NCI-H2081 (cell line): ENCODE measurements at regions not wholly inside any gene's neighbourhood (a gene's known extent, or its start where the extent isn't known, plus 50 kb on each side); places are given as distances from the start of the nearest gene placed in this dataset.

Source experiments
- DNase-seq, 2 experiments: peaks; one replicate each; lab custom pipeline; 2025; lab: John Stamatoyannopoulos, UW

- DNase-seq: no peak
Observed at GRCh38 chr3:22475665-22476240, 724.7 kb upstream of the ZNF385D start.

DNA sequence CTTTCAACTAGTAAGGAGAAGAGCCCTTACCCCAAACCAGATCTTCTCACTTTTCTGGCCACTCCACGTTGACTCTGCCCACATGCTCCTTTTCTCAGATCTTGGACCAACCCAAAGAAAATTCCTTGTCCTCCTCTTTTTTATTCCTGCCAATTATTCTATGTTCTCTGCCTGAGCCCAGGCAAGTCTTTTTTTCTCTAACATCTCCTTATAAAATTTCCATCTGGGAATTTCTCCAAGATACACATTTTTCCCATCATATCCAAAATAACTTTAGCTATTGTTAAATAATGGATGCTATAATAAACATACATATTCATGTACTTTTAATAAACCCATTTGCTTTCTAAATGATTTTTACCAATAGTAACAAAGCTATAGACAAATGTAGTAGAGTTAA, 726.0 kb upstream of the ZNF385D start:
- no peak for DNase-seq

GRCh38 chr3:22485954-22486353, 717.2 kb upstream of the UBE2E2 start:
- no peak for DNase-seq

DNA sequence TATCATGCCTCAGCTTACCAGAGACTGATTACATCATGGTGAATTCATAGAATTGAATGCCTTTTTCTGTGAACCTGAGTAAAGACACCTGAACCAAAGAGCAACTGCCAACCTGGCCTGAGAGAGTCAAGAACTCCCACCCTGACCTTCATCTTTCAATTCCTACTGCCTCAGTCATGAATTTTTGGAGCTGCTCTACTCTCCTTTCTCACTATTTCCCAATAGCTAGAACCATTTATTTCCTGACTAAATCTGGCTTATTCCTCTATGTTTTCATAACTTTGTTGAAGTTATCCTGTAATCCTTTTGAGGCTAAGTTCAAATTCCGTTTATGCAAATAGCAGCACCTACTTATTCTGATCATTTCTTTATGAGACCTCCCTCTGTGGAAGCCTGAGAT, 712.4 kb upstream of the UBE2E2 start:
- DNase-seq: no peak

DNA sequence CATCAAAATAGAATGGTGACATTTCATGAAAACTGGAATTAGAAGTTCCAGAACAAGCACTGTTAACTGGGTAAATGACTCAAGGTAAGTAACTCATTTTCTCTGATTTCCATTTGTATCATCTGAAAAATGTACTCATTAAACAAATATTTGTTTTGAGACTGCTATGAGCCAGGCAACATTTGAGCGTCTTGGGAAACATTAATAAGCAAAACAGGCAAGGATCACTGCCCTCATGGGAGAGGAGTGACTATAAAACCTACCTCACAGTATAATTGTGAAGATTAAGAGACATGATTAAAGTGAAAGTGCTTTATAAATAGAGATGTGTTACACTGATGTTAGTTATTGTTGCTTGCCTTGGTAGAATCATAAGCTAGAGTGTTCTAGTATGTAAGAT, 711.8 kb upstream of the UBE2E2 start:
- no peak for DNase-seq

GRCh38 chr3:22492342-22492741, 710.8 kb upstream of the UBE2E2 start:
- DNase-seq: no peak

DNA sequence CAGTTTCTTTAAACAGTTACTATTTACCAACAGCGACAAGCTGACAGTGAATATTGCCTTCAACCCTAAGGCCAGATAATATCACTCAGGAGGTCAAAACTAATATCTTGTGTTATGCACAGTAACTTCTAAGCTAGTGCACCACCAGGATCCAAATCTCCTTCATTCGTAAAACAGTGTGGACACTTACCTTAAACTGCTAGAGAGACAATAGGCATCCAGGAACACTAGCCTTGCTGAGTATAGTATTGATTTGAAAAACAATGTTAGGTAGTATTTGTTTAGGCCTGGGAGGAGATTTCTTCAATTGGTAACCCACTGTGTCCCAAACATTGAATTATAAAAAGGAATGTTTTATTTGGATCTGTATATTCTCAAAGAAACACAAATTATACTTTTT, 707.9 kb upstream of the UBE2E2 start:
- DNase-seq: no peak

DNA sequence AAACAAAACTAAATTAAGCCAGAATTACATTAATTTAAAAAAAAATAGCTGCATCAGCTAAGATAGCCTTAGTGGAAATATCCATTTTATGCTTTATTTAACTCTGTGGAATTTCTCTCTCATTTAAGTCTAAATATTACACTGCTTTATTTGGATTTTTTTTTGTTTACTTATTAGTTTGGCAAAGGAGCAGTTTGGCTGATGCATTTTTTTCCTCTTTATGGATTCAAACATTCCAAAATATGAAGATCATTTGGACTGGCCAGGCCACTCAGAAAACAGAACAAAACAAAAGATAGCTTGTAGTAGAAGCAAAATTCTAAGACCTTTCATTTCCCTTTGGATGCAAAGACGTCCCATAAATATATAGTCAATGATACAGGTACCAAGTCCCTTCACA, 707.3 kb upstream of the UBE2E2 start:
- no peak for DNase-seq

DNA sequence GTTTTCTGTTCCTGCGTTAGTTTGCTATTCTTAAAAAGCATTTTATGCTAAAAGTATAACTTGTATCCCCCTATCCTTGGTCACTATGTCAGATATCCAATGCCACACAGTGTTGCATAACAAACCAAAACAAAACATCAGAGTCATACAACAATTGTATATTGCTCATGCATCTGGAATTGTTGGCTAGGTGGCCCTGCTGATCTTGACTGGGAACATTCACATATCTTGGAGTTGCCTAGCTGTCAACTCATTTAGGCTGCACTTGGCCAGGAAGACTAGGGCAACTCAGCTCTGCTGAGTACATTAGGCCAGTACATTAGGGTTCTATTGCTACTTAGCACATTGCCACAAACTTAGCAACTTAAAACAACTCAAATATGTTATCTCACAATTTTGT, 706.5 kb upstream of the UBE2E2 start:
- no peak for DNase-seq

- no peak for DNase-seq
Observed at GRCh38 chr3:22506871-22507270, 696.3 kb upstream of the UBE2E2 start.

- no peak for DNase-seq
Observed at GRCh38 chr3:22507709-22508108, 695.4 kb upstream of the UBE2E2 start.

GRCh38 chr3:22523925-22524324, 679.2 kb upstream of the UBE2E2 start:
- no peak for DNase-seq

DNA sequence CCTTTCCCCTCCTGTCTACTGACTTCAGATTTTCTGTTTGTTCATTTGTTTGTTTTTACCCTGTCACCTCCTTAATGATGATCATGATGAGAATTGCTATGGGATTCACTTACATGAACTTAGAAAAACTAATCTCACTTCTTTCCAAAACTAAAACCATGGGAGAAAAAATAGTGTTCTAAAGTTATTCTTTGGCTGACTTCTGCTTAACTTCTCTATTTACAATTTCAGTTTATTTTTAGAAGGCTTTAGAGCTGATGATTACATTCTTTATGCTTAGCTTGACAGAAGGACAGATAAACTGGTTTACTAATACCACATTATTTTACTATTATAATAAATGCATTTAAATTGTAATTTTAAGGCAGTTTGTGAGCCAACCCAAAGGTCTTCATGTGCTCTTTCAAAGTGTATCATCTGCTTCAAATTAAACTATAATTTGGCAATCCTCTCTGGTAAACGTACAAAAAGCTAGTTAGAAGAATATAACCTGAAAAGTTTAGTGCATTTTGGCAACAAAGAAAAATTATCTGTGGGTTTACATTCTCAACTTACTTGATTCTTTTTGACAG, 676.8 kb upstream of the UBE2E2 start:
- no peak for DNase-seq

- DNase-seq: no peak
Observed at GRCh38 chr3:22536541-22536940, 666.6 kb upstream of the UBE2E2 start.

DNA sequence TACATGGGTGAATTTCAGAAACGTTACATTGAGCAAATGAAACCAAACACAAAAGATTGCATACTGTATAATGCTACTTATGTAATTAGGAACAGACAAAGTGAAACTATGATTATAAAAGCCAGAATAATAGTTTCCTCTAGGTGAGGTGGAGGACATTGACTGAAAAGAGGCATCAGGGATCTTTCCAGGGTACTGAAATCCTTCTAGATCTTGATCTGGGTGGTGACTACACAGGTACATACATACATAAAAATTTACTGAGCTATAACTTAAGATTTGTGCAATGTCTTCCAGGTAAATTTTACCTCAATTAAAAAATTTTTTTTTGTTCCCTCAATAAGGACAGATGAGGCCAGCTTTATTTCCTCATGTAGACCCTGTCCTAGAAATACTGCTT, 665.6 kb upstream of the UBE2E2 start:
- DNase-seq: no peak

DNA sequence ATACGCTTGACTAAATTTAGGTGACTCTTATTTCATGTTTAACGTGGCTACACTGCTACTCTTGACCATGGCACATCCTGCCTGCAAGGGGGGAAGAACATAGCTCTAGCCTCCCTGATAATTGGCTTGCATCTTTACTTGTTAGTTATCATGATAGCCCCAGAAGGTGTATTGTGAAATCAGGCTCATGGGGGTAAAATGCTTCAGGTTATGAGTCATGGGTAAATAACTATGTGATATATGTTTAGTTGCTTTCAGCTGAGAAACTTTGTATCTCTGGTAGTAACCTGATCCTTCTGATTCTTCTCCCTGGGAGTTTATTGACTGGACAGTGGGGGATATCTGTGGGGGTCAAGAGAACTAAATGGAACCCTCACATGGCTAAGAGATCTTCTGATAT, 660.8 kb upstream of the UBE2E2 start:
- DNase-seq: no peak

- no peak for DNase-seq
Observed at GRCh38 chr3:22555753-22556435, 647.2 kb upstream of the UBE2E2 start.

DNA sequence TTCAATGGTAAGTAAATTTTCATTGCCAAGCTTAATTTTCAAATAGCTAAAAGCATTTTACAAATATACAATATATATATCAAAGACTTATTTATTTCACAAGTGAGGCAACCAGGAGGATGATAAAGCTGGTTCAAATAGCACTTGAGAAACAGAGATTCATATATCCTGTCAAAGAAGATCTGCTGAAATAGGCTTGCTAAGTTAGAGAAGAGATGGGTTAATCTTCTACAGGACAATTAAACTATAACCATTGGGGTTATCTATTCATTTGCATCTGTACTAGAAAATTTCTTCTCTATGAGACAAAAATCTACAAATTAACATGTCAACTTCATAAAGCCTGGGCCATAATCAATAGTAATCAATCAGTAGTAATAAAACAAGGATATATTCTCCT, 637.7 kb upstream of the UBE2E2 start:
- DNase-seq: no peak

DNA sequence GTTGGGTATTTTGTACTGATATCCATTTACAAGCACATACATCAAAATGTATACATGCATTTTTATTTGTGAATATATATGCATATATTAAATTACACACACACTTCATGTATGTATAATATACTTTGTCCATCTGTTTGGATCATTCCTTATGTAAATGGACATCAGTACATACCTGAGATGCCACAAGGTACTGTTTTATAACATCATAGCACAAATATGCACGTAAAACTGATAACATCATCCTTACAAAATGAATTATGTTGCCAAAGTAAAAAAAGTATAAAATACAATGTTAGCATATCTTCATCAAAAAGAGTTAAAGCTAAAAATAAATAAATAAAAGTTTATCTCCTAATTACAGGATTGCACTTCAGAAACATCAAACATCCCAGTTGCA, 634.8 kb upstream of the UBE2E2 start:
- no peak for DNase-seq

DNA sequence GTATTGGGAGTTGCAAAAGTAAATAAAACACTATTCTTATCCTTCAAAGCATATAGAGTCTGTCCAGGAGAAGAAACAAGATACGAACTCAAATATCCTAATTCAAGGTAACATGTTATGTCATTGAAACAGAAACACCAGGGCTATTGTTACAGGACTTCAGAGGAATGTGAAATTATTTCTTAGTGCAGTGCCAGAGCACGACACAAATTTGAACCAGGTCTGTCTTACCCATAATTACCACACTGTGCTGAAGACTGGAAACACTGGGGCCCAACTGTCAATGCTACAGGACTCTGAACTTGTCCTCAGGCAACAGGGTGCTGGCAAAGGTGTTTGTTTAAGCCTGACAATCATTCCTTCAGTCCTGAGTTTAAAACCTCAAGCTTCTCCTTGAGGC, 633.6 kb upstream of the UBE2E2 start:
- no peak for DNase-seq

DNA sequence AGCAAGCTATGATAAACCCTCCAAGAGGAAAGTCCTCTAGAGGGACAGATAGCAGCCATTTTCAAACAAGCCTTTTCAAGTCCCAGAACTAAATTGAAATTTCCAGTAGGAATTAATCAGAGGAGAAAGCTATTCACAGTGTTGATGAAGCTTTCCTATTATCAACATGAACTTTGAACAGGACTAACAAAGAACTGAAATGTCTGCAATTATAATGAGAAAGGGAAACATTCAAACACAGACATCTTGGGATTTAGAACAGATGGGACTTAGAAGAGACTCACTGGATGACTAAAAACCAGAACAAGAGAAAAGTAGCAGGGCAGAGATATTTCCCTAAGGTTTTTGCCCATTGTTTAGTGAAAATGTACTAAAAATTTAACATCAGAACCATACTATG, 622.1 kb upstream of the UBE2E2 start:
- DNase-seq: no peak

GRCh38 chr3:22582266-22582665, 620.9 kb upstream of the UBE2E2 start:
- no peak for DNase-seq

GRCh38 chr3:22585504-22585903, 617.6 kb upstream of the UBE2E2 start:
- no peak for DNase-seq

- DNase-seq: no peak
Observed at GRCh38 chr3:22585911-22586310, 617.2 kb upstream of the UBE2E2 start.
